OCI-LY7 (cell line): ENCODE measurements at regions not wholly inside any gene's neighbourhood (a gene's known extent, or its start where the extent isn't known, plus 50 kb on each side); places are given as distances from the start of the nearest gene placed in this dataset.

Source experiments
- BruUV-seq: library from RNA; stranded (reverse); fragments of 400-500 nt; replicated peaks from 2 replicates; lab custom pipeline; 2021; lab: Mats Ljungman, UMichigan
- CTCF ChIA-PET: fragments of 300-600 bp; sonication (Branson Sonifier 250); formaldehyde crosslinking; loops from one replicate; lab custom pipeline; 2022; ENCODE audit warnings: antibody characterized with exemption; ENCODE audit not compliant: unreplicated experiment; lab: Charles Lee
- POLR2A ChIA-PET: fragments of 300-600 bp; sonication (Branson Sonifier 250); formaldehyde crosslinking; loops from one replicate; lab custom pipeline; 2022; ENCODE audit warnings: antibody characterized with exemption; lab: Charles Lee
- DNase-seq: peaks from one replicate; pipeline ENCODE4 v3.0.0-alpha.2; 2015; ENCODE audit warnings: low spot score
- H2AFZ ChIP-seq: fragments of 200-600 bp; sonication (generic), shearing (Covaris generic); 2 replicates; pipeline ENCODE4 v1.6.1; 2014; ENCODE audit warnings: mild to moderate bottlenecking, antibody characterized with exemption, low read length, moderate library complexity
- H3K27ac ChIP-seq: fragments of 200-600 bp; sonication (generic); 2 replicates; pipeline ENCODE4 v1.5.1; 2014; ENCODE audit warnings: mixed run types, low read depth, mild to moderate bottlenecking, moderate library complexity, low read length, inconsistent platforms; ENCODE audit not compliant: poor library complexity, severe bottlenecking
- H3K36me3 ChIP-seq: fragments of 200-600 bp; sonication (generic); 2 replicates; pipeline ENCODE4 v1.6.1; 2014; ENCODE audit warnings: mild to moderate bottlenecking, antibody characterized with exemption, low read length, moderate library complexity, mixed read lengths; ENCODE audit not compliant: insufficient read depth
- H3K4me1 ChIP-seq: fragments of 200-600 bp; sonication (generic); 2 replicates; pipeline ENCODE4 v1.5.1; 2014; ENCODE audit warnings: mild to moderate bottlenecking, low read length; ENCODE audit not compliant: insufficient read depth, poor library complexity, severe bottlenecking
- H3K4me2 ChIP-seq: fragments of 200-600 bp; sonication (generic); 2 replicates; pipeline ENCODE4 v1.6.1; 2014; ENCODE audit warnings: mild to moderate bottlenecking, low read length
- H3K4me3 ChIP-seq: fragments of 200-600 bp; sonication (generic); 2 replicates; pipeline ENCODE4 v1.5.1; 2014; ENCODE audit warnings: mild to moderate bottlenecking, low read depth, low read length; ENCODE audit not compliant: poor library complexity, severe bottlenecking
- H3K79me2 ChIP-seq: fragments of 200-600 bp; sonication (generic); 2 replicates; pipeline ENCODE4 v1.6.1; 2016; ENCODE audit warnings: low read depth, mild to moderate bottlenecking, low read length, moderate library complexity, mixed read lengths; ENCODE audit not compliant: insufficient read depth
- H3K9me2 ChIP-seq: fragments of 200-600 bp; sonication (generic); 2 replicates; pipeline ENCODE4 v1.6.1; 2016; ENCODE audit warnings: mild to moderate bottlenecking, low read length, mixed read lengths; ENCODE audit not compliant: insufficient read depth
- H3K9me3 ChIP-seq: fragments of 200-600 bp; sonication (generic); 2 replicates; pipeline ENCODE4 v1.6.1; 2014; ENCODE audit warnings: mild to moderate bottlenecking, mixed run types, low read length, mixed read lengths
- H4K20me1 ChIP-seq: fragments of 200-600 bp; sonication (generic); 2 replicates; pipeline ENCODE4 v1.6.1; 2014; ENCODE audit warnings: mild to moderate bottlenecking, antibody characterized with exemption, low read length, moderate library complexity, mixed read lengths; ENCODE audit not compliant: insufficient read depth
- CTCF ChIP-seq: fragments of 200-600 bp; sonication (generic); conservative IDR thresholded peaks from 2 replicates; pipeline ENCODE4 v1.5.1; 2014; ENCODE audit warnings: mild to moderate bottlenecking, antibody characterized with exemption, low read length, moderate library complexity, mixed read lengths
- EZH2phosphoT487 ChIP-seq: fragments of 200-600 bp; sonication (generic); IDR thresholded peaks from 2 replicates; pipeline ENCODE4 v1.6.1; 2018; ENCODE audit warnings: low read depth, borderline replicate concordance, mild to moderate bottlenecking, mixed run types, antibody characterized with exemption, low read length, moderate library complexity, mixed read lengths
- intact Hi-C: fragments of 100-400 bp; cut with micrococcal nuclease; formaldehyde crosslinking; loops from one replicate; pipeline ENCODE4 v1.10.0; 2022; ENCODE audit not compliant: unreplicated experiment

- ChIA-PET CTCF (no interaction called here), POLR2A (interaction anchor here (0.6 to 1.0 kb wide), 4 partner anchors 36 to 502 kb away, joined by 3 to 4 read pairs (median 3); no protein-coding TSS in a partner anchor)
- Histone ChIP-seq H3K9me2 (no peaks in the 10 kb centered on the region), H3K4me3 (no peak overlapping the region), H3K4me1 (peaks cover 23% of the 10 kb centered on the region), H2AFZ (peak overlapping the region; percentile 56; the same call in 1 of the 2 replicates), H3K27ac (peak overlapping the region; percentile 11), H3K9me3 (no peaks in the 10 kb centered on the region), H3K36me3 (no peaks in the 10 kb centered on the region), H3K79me2 (no peaks in the 10 kb centered on the region), H3K4me2 (peak overlapping the region; percentile 45), H4K20me1 (no peaks in the 10 kb centered on the region)
- peak; percentile 45 for DNase-seq
- no TSS peak for BruUV-seq
- intact Hi-C loops = no loop called here
- TF ChIP-seq EZH2phosphoT487 (no peak), CTCF (peak; percentile 62)
Observed at GRCh38 chr2:145186303-145186702, 666.4 kb upstream of the ZEB2 start.

- Histone ChIP-seq H3K4me1 (peaks cover 23% of the 10 kb centered on the region), H3K4me3 (no peak overlapping the region), H3K79me2 (no peaks in the 10 kb centered on the region), H3K9me3 (no peaks in the 10 kb centered on the region), H2AFZ (no peak overlapping the region), H3K4me2 (no peak overlapping the region), H3K27ac (no peak overlapping the region), H3K36me3 (no peaks in the 10 kb centered on the region), H3K9me2 (no peaks in the 10 kb centered on the region), H4K20me1 (no peaks in the 10 kb centered on the region)
- no peak for DNase-seq
- no peak for TF ChIP-seq CTCF
- no peak for TF ChIP-seq EZH2phosphoT487
- POLR2A ChIA-PET = interaction anchor here (0.6 to 1.3 kb wide), 6 partner anchors 9 to 543 kb away, joined by 3 to 8 read pairs (median 4); no protein-coding TSS in a partner anchor
- CTCF ChIA-PET = no interaction called here
- intact Hi-C loops = no loop called here
- BruUV-seq = no TSS peak
Observed at GRCh38 chr2:145185696-145186095, 665.8 kb upstream of the ZEB2 start.
